Parathyroid adenoma (tissue), 2 donors: ENCODE measurements at regions not wholly inside any gene's neighbourhood (a gene's known extent, or its start where the extent isn't known, plus 50 kb on each side); places are given as distances from the start of the nearest gene placed in this dataset.

Experiments
- H2AFZ ChIP-seq: fragments of 300-600 bp; sonication (generic); one replicate; pipeline ENCODE4 v1.7.0; 2017; ENCODE audit warnings: antibody characterized with exemption, mild to moderate bottlenecking
- H3K27ac ChIP-seq: fragments of 300-600 bp; sonication (generic); one replicate; pipeline ENCODE4 v1.7.0; 2017
- H3K27me3 ChIP-seq: fragments of 300-600 bp; sonication (generic); one replicate; pipeline ENCODE4 v1.7.0; 2017; ENCODE audit warnings: low read length; ENCODE audit not compliant: control insufficient read depth, insufficient read depth
- H3K36me3 ChIP-seq: fragments of 300-600 bp; sonication (generic); one replicate; pipeline ENCODE4 v1.7.0; 2017; ENCODE audit warnings: low read length; ENCODE audit not compliant: control insufficient read depth, insufficient read depth
- H3K4me1 ChIP-seq: fragments of 300-600 bp; sonication (generic); one replicate; pipeline ENCODE4 v1.7.0; 2017; ENCODE audit warnings: control low read depth
- H3K4me2 ChIP-seq: fragments of 300-600 bp; sonication (generic); one replicate; pipeline ENCODE4 v1.7.0; 2017; ENCODE audit warnings: low read length
- H3K4me3 ChIP-seq: fragments of 300-600 bp; sonication (generic); one replicate; pipeline ENCODE4 v1.7.0; 2017; ENCODE audit warnings: low read depth, low read length
- H3K79me2 ChIP-seq: fragments of 300-600 bp; sonication (generic); one replicate; pipeline ENCODE4 v1.7.0; 2017; ENCODE audit warnings: control low read depth
- H3K9ac ChIP-seq: fragments of 300-600 bp; sonication (generic); one replicate; pipeline ENCODE4 v1.7.0; 2017; ENCODE audit warnings: mild to moderate bottlenecking
- H3K9me3 ChIP-seq: fragments of 300-600 bp; sonication (generic); one replicate; pipeline ENCODE4 v1.7.0; 2017; ENCODE audit warnings: low read length; ENCODE audit not compliant: control insufficient read depth
- CTCF ChIP-seq: fragments of 300-600 bp; sonication (generic); IDR thresholded peaks from one replicate; pipeline ENCODE4 v1.7.0; 2017; ENCODE audit warnings: antibody characterized with exemption, mild to moderate bottlenecking
- donor health status: primary hyperparathyroidism.

- no peak overlapping the region for H3K4me2 ChIP-seq
- no peaks in the 10 kb centered on the region for H3K4me1 ChIP-seq
- H3K36me3 ChIP-seq: no peaks in the 10 kb centered on the region
- H3K4me3 ChIP-seq: no peak overlapping the region
- TF ChIP-seq CTCF: no peak
- H3K9ac ChIP-seq: no peak overlapping the region
- H3K27ac ChIP-seq: no peak overlapping the region
- no peaks in the 10 kb centered on the region for H3K27me3 ChIP-seq
- H3K79me2 ChIP-seq: no peaks in the 10 kb centered on the region
- no peak overlapping the region for H2AFZ ChIP-seq
- no peaks in the 10 kb centered on the region for H3K9me3 ChIP-seq
Observed at GRCh38 chr16:65224471-65224870, 102.6 kb upstream of the CDH11 start.

GRCh38 chr16:65223335-65223734 lies 101.5 kb upstream of the CDH11 start:
- no peaks in the 10 kb centered on the region for H3K9me3 ChIP-seq
- H3K4me1 ChIP-seq: no peaks in the 10 kb centered on the region
- H3K79me2 ChIP-seq: no peaks in the 10 kb centered on the region
- H3K27ac ChIP-seq: no peak overlapping the region
- no peak overlapping the region for H2AFZ ChIP-seq
- H3K9ac ChIP-seq: no peak overlapping the region
- no peak overlapping the region for H3K4me3 ChIP-seq
- H3K4me2 ChIP-seq: no peak overlapping the region
- TF ChIP-seq CTCF: no peak
- no peaks in the 10 kb centered on the region for H3K36me3 ChIP-seq
- H3K27me3 ChIP-seq: no peaks in the 10 kb centered on the region

- no peak overlapping the region for H3K4me3 ChIP-seq
- no peaks in the 10 kb centered on the region for H3K9me3 ChIP-seq
- no peaks in the 10 kb centered on the region for H3K4me1 ChIP-seq
- H3K79me2 ChIP-seq: no peaks in the 10 kb centered on the region
- H3K9ac ChIP-seq: no peak overlapping the region
- no peak overlapping the region for H3K4me2 ChIP-seq
- no peaks in the 10 kb centered on the region for H3K27me3 ChIP-seq
- no peak overlapping the region for H2AFZ ChIP-seq
- no peaks in the 10 kb centered on the region for H3K36me3 ChIP-seq
- TF ChIP-seq CTCF: no peak
- no peak overlapping the region for H3K27ac ChIP-seq
Observed at GRCh38 chr16:65222536-65222935, 100.7 kb upstream of the CDH11 start.

- TF ChIP-seq CTCF: no peak
- Histone ChIP-seq H3K4me3 (no peak overlapping the region), H3K4me1 (no peaks in the 10 kb centered on the region), H3K4me2 (no peak overlapping the region), H3K79me2 (no peaks in the 10 kb centered on the region), H2AFZ (no peak overlapping the region), H3K9ac (no peak overlapping the region), H3K27me3 (no peaks in the 10 kb centered on the region), H3K27ac (no peak overlapping the region), H3K36me3 (no peaks in the 10 kb centered on the region), H3K9me3 (no peaks in the 10 kb centered on the region)
Observed at GRCh38 chr16:65222049-65222448, 100.2 kb upstream of the CDH11 start.

- H3K9ac ChIP-seq: no peak overlapping the region
- no peak overlapping the region for H3K4me2 ChIP-seq
- H3K9me3 ChIP-seq: no peaks in the 10 kb centered on the region
- H3K4me1 ChIP-seq: no peaks in the 10 kb centered on the region
- no peak overlapping the region for H3K27ac ChIP-seq
- no peak overlapping the region for H3K4me3 ChIP-seq
- H3K79me2 ChIP-seq: no peaks in the 10 kb centered on the region
- H2AFZ ChIP-seq: no peak overlapping the region
- no peaks in the 10 kb centered on the region for H3K27me3 ChIP-seq
- H3K36me3 ChIP-seq: no peaks in the 10 kb centered on the region
- no peak for TF ChIP-seq CTCF
Observed at GRCh38 chr16:65219786-65220185, 97.9 kb upstream of the CDH11 start.
